HUES48 (cell line): ENCODE measurements at regions not wholly inside any gene's neighbourhood (a gene's known extent, or its start where the extent isn't known, plus 50 kb on each side); places are given as distances from the start of the nearest gene placed in this dataset.

Experiments
- H3K27ac ChIP-seq: one replicate; pipeline ENCODE4 v1.7.0; 2013; ENCODE audit warnings: low read depth, low read length, inconsistent platforms
- H3K27me3 ChIP-seq: 2 replicates; pipeline ENCODE4 v1.6.1; 2013; ENCODE audit warnings: mild to moderate bottlenecking, low read length; ENCODE audit not compliant: control insufficient read depth, insufficient read depth
- H3K36me3 ChIP-seq: 2 replicates; pipeline ENCODE4 v1.6.1; 2013; ENCODE audit warnings: low read length; ENCODE audit not compliant: control insufficient read depth, insufficient read depth
- H3K4me1 ChIP-seq: 2 replicates; pipeline ENCODE4 v1.6.1; 2013; ENCODE audit warnings: mild to moderate bottlenecking, low read length; ENCODE audit not compliant: control insufficient read depth, insufficient read depth
- H3K4me3 ChIP-seq: 2 replicates; pipeline ENCODE4 v1.5.1; 2013; ENCODE audit warnings: mild to moderate bottlenecking, low read depth, low read length
- H3K9ac ChIP-seq: 2 replicates; pipeline ENCODE4 v1.6.1; 2013; ENCODE audit warnings: mild to moderate bottlenecking, low read depth, low read length, moderate library complexity
- H3K9me3 ChIP-seq: 2 replicates; pipeline ENCODE4 v1.6.1; 2013; ENCODE audit warnings: low read length; ENCODE audit not compliant: control insufficient read depth, insufficient read depth

- H3K36me3 ChIP-seq: no peaks in the 10 kb centered on the region
These were observed 91.6 kb downstream of the TBX19 start for GRCh38 chr1:168372307-168372706.

GRCh38 chr1:168371477-168371876 is 90.8 kb downstream of the TBX19 start:
- no peaks in the 10 kb centered on the region for H3K36me3 ChIP-seq
- H3K4me1 ChIP-seq: no peaks in the 10 kb centered on the region
- H3K27ac ChIP-seq: no peak overlapping the region
- no peak overlapping the region for H3K4me3 ChIP-seq
- no peaks in the 10 kb centered on the region for H3K27me3 ChIP-seq
- no peak overlapping the region for H3K9ac ChIP-seq
- H3K9me3 ChIP-seq: no peaks in the 10 kb centered on the region

More at GRCh38 chr1:168372307-168372706, 91.6 kb downstream of the TBX19 start:
- Histone ChIP-seq H3K9me3 (no peaks in the 10 kb centered on the region), H3K9ac (no peak overlapping the region), H3K27me3 (no peaks in the 10 kb centered on the region), H3K27ac (no peak overlapping the region), H3K4me3 (no peak overlapping the region), H3K4me1 (no peaks in the 10 kb centered on the region)

DNA sequence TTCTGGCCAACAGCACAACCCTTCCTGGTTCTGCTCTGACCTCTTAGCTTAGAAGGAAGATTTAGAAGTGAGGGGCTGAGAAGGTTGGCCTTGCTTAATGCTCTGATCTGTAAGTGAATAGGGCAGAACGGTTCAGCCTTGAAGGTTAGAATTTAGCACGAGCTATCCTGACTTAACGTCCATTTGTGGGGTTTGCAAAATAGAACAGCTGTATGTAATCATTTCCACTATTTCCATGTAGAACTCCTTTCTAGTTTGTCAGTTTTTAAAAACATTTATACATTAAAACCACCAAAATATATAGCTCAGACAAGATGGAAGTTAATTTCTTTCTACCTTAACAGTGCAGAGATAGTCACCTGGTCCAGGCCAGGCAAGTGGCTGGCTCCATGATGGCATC is 89.9 kb downstream of the TBX19 start:
- no peak overlapping the region for H3K4me3 ChIP-seq
- no peaks in the 10 kb centered on the region for H3K4me1 ChIP-seq
- H3K27me3 ChIP-seq: no peaks in the 10 kb centered on the region
- H3K9ac ChIP-seq: no peak overlapping the region
- H3K9me3 ChIP-seq: no peaks in the 10 kb centered on the region
- H3K36me3 ChIP-seq: no peaks in the 10 kb centered on the region
- H3K27ac ChIP-seq: no peak overlapping the region

- Histone ChIP-seq H3K9me3 (no peaks in the 10 kb centered on the region), H3K4me3 (no peak overlapping the region), H3K9ac (no peak overlapping the region), H3K4me1 (no peaks in the 10 kb centered on the region), H3K27ac (no peak overlapping the region), H3K27me3 (no peaks in the 10 kb centered on the region), H3K36me3 (no peaks in the 10 kb centered on the region)
These were observed 89.0 kb downstream of the TBX19 start for GRCh38 chr1:168369655-168370054.

DNA sequence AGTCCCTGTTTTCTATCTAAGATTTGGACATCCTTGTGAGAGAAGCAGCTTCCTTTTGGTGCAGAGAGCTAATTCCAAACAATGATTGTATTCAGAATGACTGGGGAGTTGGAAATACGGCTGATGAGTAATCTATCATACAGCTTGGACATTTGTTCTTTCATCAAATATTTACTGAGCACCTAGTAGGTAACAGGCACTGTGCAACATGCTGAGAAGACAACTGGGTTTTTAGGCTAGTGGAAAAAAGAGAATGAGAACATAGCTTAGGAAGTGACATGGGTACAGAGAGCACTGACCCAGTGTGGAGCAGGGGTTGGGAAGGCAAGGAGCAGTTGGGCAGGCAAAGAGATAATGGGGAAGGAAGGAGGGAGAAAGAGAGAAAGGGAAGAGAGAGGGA is 87.5 kb downstream of the TBX19 start:
- Histone ChIP-seq H3K9ac (no peak overlapping the region), H3K9me3 (no peaks in the 10 kb centered on the region), H3K27me3 (no peaks in the 10 kb centered on the region), H3K4me1 (no peaks in the 10 kb centered on the region), H3K4me3 (no peak overlapping the region), H3K36me3 (no peaks in the 10 kb centered on the region), H3K27ac (no peak overlapping the region)

DNA sequence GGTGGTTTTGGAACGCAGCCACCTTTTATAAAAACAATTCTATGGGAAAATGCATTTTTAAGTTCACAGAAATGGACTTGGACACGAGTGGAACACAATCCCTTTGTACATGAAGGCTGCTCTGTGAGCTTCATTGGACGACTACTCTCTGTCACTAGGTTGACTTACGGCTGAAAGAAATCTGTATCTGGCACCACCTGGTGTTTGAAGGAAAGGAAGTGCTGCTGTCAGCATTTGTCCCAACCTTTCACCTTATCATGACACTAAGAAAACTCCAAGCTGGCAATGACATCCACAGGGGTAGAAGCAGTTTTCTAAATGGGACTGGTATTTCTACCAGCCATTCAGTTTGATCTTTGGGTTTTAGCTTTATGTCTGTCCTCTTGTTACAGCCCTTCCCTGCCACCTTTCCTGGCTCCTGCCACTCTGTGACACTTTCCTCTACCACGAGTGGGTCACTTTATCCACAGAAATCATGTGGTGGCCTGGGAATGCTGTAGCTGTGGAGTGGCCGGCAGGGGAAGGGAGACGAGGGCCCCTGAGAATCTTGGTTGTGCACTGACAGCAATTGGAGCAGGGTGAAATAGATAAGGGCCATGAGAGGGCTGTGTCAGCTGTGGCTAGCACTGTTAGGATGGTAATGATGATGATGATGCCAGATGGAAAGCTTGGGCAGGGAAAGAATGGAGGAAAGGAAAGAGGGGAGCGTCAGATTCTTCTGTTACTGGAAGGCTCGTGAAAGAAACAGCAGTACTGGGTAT is 85.2 kb downstream of the TBX19 start:
- no peaks in the 10 kb centered on the region for H3K9me3 ChIP-seq
- no peaks in the 10 kb centered on the region for H3K27me3 ChIP-seq
- H3K4me3 ChIP-seq: no peak overlapping the region
- H3K9ac ChIP-seq: no peak overlapping the region
- no peaks in the 10 kb centered on the region for H3K4me1 ChIP-seq
- no peaks in the 10 kb centered on the region for H3K36me3 ChIP-seq
- no peak overlapping the region for H3K27ac ChIP-seq
